ENCODE measurements at regions not wholly inside any gene's neighbourhood (a gene's known extent, or its start where the extent isn't known, plus 50 kb on each side); places are given as distances from the start of the nearest gene placed in this dataset.
"Not testable (repeated sequence)": the region's sequence is repeated elsewhere in the genome, so short reads cannot be mapped to it uniquely, and the experiment has no call there.

DNA sequence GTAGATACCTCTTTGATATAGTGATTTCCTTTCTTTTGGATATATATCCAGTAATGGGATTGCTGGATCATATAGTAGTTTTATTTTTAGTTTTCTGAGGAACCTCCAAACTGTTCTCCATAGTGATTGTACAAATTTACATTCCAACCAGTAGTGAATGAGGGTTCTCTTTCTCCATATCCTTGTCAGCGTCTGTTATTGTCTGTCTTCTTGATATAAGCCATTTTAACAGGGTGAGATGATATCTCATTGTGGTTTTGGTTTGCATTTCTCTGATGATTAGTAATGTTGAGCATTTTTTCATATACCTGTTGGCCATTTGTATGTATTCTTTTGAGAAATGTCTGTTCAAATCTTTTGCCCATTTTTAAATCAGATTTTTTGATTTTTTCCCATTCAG is 182.4 kb downstream of the COG6 start:
- TF ChIP-seq, protein P1, sequence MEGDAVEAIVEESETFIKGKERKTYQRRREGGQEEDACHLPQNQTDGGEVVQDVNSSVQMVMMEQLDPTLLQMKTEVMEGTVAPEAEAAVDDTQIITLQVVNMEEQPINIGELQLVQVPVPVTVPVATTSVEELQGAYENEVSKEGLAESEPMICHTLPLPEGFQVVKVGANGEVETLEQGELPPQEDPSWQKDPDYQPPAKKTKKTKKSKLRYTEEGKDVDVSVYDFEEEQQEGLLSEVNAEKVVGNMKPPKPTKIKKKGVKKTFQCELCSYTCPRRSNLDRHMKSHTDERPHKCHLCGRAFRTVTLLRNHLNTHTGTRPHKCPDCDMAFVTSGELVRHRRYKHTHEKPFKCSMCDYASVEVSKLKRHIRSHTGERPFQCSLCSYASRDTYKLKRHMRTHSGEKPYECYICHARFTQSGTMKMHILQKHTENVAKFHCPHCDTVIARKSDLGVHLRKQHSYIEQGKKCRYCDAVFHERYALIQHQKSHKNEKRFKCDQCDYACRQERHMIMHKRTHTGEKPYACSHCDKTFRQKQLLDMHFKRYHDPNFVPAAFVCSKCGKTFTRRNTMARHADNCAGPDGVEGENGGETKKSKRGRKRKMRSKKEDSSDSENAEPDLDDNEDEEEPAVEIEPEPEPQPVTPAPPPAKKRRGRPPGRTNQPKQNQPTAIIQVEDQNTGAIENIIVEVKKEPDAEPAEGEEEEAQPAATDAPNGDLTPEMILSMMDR (IDR thresholded peaks at IDR 0.05 in 2 of 3, conservative IDR thresholded peaks at IDR 0.05 in 1 of 3; ENCODE audit: insufficient read depth in 2 of 3, low read depth in 1 of 3, low read length in 3 of 3): not testable (repeated sequence)
- TF ChIP-seq ARID3A (IDR thresholded peaks at IDR 0.05; ENCODE audit: borderline replicate concordance, low read depth, low read length); ZBTB8A (IDR thresholded peaks at IDR 0.05; ENCODE audit: partially characterized antibody); NKRF (IDR thresholded peaks at IDR 0.05; ENCODE audit: borderline replicate concordance); MXI1 (IDR thresholded peaks at IDR 0.05; ENCODE audit: low read depth, low read length); SMAD1 (IDR thresholded peaks at IDR 0.05; ENCODE audit: low read depth, low read length, partially characterized antibody); DPF2 (IDR thresholded peaks at IDR 0.05): not testable (repeated sequence)
- TF ChIP-seq, protein P2, sequence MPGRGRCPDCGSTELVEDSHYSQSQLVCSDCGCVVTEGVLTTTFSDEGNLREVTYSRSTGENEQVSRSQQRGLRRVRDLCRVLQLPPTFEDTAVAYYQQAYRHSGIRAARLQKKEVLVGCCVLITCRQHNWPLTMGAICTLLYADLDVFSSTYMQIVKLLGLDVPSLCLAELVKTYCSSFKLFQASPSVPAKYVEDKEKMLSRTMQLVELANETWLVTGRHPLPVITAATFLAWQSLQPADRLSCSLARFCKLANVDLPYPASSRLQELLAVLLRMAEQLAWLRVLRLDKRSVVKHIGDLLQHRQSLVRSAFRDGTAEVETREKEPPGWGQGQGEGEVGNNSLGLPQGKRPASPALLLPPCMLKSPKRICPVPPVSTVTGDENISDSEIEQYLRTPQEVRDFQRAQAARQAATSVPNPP (IDR thresholded peaks at IDR 0.05; ENCODE audit: borderline replicate concordance, insufficient read depth, insufficient read length): not testable (repeated sequence)
